ENCODE measurements at regions not wholly inside any gene's neighbourhood (a gene's known extent, or its start where the extent isn't known, plus 50 kb on each side); places are given as distances from the start of the nearest gene placed in this dataset.
A peak's percentile ranks its signal among the peaks of the same experiment; 100 is the strongest.
"Not testable (repeated sequence)": the region's sequence is repeated elsewhere in the genome, so short reads cannot be mapped to it uniquely, and the experiment has no call there.

DNA sequence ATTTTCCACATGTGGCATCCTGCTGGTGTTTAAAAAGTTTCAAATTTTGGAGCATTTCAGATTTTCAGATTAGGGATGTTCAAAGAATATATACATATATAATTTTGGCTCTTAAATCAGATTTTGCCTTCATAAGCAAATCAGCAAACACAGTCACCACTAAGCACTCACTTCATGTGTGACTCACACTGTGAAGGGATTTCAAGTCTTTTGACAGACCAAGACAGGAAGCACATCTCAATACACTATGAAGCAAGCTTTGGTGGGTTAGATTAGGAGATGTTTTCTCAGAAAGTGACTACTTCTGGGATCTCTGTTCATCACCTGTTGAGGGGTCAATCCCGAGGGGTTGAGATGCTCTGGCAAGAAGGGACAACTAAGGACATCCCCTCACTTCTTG is 227.8 kb upstream of the RBBP8 start:
- peak; percentile 11 for DNase-seq

DNA sequence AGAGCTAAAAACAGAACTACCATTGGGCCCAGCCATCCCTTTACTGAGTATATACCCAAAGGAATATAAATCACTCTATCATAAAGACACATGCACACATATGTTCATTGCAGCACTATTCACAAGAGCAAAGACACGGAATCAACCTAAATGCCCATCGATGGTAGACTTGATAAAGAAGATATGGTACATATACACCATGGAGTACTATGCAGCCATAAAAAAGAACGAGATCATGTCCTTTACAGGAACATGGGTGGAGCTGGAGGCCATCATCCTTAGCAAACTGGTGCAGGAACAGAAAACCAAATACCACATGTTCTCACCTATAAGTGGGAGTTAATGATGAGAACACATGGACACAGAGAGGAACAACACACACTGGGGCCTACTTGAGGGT is 227.1 kb upstream of the RBBP8 start:
- DNase-seq = not testable (repeated sequence)

DNA sequence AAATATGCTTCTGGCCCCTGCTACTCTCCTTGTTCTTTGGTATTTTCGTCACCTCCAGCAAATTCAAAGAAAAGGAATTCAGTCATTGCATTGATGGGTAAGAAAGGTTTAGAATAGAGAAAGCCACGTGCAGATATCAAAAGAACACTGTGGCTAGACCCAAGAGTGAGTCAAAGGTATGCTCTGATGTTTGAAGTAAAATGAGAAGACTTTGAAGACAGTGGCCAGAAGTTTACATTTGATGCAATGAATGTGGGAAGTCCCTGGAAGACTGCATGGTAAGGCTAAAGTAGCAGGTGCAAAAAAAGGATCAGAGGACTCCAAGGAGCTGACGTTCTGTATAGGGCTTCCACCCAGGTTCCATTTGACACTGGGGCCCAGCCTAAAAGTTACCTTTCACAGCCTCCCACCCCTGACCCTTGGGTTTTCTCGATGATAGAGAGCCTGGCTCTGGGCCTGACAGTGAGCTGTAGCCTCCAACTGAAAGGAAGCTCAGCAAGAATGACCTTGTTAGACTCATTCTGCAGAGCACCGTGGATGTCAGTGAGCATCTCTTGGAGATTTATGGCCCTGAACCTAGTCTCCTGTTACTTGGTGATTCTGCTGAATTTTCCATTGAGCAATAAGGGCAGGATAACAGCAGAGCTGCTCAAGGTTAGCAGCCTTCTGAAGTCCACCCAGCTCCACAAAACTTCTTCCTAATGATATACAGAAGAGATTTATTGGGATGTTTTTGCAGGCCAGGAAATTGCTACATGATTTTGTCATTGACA is 223.7 kb upstream of the RBBP8 start:
- no peak for DNase-seq

DNA sequence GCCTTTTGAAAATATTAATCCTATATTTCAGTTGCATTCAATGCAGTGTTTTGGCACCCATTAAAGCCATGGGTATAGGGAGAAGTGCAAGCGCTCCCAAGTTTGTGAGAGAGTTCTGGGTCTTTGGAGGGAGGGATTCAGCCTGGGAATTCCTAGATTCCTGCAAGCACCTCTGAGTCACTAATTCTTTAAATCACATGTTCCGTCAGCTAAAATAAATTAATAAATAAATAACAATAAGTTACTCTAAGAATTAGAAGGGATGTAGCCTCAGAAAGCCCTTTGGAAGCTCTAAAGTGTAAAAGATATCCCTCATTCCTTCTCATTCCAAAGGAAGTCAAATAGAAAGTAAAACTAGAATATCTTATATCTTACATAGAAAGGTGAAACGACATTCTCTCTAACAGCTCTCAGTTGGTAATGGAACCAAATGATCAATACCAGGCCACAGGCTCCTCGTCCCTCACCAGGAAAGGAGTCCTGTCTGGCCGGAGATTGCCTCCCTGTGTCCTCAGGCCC is 222.4 kb upstream of the RBBP8 start:
- DNase-seq = no peak

DNA sequence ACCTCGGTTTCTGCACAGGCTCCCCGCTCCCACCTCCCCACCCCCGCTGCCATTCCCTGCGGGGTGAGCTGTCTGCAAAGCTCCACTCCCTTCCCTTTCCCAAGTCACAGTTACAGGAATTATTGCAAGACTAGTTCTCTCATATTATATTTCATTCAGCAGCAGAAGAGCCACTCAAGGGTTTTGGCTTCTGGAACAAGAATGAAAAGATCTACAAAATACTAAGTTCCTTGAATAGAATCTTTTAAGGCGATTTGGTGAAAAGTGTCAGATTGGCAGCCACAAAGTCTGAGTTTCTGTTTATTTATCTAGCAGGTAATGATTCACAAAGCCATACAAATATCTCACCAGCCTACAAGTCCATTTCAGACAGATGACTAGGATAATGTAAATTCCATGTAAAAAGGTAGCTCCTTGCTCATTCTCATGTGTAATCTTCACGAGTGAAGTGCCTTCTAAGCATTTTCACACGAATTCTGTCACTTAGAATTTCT is 221.9 kb upstream of the RBBP8 start:
- no peak for DNase-seq

GRCh38 chr18:22713511-22713910 is 219.6 kb upstream of the RBBP8 start:
- no peak for DNase-seq

DNA sequence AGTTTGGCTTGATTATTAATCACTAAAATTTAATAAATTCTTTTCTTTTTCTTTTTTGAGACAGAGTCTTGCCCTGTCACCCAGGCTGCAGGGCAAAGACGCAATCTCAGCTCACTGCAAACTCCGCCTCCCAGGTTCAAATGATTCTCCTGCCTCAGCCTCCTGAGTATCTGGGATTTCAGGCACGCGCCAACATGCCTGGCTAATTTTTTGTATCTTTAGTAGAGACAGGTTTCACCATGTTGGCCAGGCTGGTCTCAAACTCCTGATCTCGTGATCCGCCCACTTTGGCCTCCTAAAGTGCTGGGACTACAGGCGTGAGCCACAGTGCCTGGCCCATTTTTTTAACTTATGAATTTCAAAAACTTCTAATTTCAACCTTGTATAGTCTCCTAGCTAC is 215.6 kb upstream of the RBBP8 start:
- DNase-seq = not testable (repeated sequence)

DNA sequence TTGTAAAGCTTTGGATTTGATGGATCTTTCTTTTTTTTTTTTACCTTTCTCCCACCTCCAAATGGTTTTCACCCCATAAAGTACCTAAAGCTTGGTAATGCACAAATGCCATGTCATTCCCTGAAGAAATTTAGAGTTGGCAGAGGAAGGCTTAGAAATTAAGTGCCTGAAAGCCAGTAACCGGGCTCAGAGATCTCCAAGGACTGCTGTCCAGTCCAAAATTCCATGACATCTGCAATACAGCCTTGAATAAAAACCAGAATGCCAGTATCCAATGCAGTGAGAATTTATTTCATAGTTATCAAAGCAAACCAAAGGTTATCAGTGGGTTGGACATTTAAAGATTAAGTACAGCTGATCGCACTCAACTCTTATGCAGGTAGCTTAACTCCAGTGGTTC is 209.9 kb upstream of the RBBP8 start:
- no peak for DNase-seq

DNA sequence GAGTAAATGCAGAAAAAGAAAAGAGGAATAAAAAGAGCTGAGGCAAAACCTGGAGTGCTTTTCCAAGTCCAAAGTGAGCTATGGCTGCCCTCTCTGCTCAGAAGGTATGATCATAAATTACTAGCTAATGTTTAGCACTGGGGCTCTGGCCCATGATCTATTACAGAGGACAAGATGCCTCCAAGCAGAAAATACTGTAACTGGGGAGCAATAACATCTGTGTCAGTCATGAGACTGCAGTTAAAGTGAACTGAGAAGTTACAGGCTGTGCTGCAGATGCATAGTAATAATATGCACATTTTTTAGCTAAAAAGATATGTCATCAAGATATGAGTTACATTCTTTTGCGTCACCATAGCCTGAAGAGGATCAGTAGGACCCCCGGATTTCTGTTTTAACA is 209.4 kb upstream of the RBBP8 start:
- no peak for DNase-seq

- no peak for DNase-seq
These were observed 206.7 kb upstream of the RBBP8 start for GRCh38 chr18:22726469-22726868.

GRCh38 chr18:22728016-22728415 is 205.1 kb upstream of the RBBP8 start:
- no peak for DNase-seq

DNA sequence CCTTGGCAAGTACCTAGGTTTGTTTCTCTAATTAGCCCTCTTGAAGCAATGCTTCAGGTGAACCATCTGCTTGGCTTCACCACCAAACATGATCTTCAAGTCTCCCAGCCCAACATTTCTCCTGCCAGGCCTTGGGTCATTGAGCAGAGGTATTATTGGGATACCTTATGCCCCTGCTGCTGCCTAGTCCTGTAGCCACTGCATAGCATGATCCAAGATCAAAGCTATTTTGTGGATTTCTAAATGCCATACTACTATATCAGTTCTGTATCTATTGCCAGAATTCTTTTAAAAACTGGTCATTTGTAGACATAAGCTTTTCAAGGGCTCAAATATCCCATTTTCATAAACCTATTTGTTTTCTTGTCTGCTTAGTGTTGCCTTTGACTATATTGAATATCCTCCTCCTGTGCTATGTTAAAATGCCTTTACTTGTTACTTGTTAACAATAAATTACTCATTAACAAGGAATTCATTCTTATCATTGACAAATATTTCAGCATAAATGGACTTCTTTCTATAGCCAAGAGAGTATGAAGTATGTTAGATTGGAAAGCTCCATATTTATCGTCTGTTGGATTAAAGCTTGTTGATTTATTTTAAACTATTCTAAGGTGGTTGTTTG is 204.5 kb upstream of the RBBP8 start:
- no peak for DNase-seq

DNA sequence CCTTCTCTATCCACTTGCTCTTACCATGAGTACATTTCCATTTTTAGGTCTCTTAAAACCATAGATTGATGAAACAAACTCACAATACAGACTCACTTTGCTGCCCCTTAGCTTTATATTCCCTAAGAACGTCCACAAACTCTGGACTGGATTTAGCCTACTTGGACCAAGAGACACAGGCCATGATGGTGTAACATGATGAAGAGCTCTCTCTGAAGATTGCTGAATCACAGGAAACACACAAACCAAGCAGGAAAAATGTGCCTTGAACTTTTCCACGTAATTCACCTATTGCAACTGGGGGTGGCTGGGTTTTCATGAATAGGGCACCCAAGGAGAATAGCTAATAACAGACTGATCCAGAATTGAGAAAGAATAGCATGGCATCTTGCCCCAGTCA is 201.7 kb upstream of the RBBP8 start:
- DNase-seq = no peak

DNA sequence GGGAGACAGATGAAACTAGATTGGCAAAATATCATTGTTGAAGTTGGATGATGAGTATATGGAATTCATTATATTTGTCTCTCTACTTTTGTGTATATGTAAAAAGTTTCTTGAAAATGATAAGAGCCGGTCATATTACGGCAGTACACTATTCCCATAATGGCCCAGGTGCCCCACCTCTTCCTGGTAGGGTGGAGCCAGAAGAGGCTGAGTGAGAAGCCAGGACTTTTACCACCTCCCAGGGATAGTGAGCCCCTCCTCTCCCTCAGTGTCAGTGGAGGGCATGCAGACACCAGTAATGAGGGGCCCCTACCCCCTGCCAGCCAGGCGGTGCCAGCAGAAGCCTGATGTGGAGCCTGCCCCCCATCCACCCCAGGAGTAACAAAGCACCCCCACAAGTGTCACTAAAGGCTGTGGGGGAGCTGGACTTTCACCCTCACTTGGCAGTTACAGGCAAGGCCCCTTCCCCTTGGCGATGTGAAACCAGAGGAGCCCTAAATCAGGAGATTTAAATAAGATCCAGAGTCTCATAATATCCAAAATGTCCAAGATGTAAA is 198.9 kb upstream of the RBBP8 start:
- DNase-seq = no peak

DNA sequence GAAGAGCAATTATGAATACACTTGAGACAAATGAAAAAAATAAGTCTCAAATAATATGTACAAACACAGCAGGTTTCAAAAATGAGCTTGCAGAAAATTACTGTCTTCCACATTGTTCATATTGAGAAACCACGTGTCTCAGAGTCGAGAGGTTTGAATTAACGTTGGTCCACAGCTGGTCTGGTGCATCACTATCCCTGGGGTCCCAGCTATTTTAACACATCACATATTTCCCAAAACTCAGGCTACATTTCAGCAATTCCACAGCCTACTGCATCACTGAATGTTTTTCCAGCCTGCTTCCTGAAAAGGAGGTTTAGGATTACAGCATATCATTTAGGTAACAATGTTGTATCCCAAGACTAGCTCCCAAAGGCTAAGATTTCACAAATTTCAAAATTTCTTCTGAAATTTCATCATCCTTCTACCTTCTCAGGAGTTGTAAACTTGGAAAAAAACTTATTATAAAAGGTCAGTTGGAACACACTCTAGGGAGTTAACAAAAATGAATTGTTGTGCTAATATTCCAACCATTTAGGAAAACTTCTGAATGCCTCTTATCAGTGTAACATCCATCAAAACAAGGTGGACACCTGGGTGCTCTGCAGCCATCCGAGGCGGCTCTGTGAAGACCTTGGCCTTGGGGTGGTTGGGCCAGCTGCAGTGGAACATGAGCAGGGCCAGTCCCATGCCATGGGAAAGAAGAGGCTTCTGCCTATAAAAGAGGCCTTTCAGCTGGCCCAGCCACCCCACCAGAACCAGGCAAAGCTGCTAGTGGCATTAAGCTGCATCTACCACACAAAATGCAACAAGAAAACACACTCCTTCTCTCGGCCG is 198.1 kb upstream of the RBBP8 start:
- no peak for DNase-seq

DNA sequence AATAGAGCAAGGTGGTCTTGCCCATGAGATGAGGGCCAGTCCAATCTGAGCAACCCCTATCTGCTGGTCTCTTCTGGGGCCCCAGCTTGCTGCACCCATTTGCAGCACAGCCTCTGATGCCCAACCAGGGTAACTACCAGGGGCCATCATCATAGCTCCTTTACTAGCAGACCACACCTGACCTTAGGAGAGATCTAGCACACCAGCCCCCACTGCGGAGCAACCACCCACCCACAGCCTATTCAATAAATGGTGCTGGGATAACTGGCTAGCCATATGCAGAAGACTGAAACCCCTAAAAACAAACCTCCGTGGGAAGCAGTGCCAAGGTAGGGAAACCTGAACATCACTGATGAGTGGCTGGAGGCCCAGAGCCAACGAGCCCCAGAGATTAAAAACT is 196.1 kb upstream of the RBBP8 start:
- no peak for DNase-seq

GRCh38 chr18:22739061-22739642 is 194.0 kb upstream of the RBBP8 start:
- DNase-seq = no peak

GRCh38 chr18:22739789-22740188 is 193.3 kb upstream of the RBBP8 start:
- no peak for DNase-seq

DNA sequence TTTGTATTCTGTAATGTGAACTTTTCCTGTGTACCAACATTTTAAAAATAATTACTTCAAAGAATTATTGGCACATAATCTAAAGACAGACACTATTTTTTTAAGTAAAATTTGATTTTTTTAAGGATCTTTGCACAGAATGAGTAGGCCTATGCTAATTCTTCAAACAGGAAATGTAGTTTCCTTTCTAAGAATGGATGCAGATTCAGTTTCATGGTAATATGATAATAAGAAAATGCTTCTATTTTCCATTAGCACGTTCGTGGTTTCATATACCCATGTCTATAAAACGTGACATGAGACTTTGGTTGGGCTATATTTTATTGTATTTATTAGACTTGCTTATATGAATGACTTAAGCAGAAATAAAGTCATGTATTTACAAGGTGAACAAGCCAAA is 191.8 kb upstream of the RBBP8 start:
- peak; percentile 3 for DNase-seq

DNA sequence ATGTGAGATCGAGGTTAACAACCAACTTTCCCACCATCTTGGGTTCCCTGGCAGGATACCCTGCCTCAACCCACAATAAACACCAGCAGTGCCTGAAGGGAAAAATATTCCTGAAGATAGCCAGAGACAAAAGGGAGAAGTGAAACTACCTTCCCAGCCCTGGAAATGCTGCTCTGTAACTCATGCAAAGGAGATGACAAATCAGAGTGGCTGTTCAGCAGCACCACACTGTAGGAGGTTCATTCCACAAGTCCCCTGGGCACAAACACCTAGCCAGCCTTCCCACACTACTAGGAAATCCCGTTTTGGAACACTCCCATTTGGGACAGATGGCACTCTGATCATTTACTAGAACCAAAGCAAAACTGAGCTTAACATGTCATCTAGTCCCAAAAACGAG is 190.7 kb upstream of the RBBP8 start:
- DNase-seq = no peak

- DNase-seq = no peak
These were observed 187.2 kb upstream of the RBBP8 start for GRCh38 chr18:22745966-22746365.

GRCh38 chr18:22752014-22752413 is 181.1 kb upstream of the RBBP8 start:
- no peak for DNase-seq
